ENCODE measurements at regions not wholly inside any gene's neighbourhood (a gene's known extent, or its start where the extent isn't known, plus 50 kb on each side); places are given as distances from the start of the nearest gene placed in this dataset.

DNA sequence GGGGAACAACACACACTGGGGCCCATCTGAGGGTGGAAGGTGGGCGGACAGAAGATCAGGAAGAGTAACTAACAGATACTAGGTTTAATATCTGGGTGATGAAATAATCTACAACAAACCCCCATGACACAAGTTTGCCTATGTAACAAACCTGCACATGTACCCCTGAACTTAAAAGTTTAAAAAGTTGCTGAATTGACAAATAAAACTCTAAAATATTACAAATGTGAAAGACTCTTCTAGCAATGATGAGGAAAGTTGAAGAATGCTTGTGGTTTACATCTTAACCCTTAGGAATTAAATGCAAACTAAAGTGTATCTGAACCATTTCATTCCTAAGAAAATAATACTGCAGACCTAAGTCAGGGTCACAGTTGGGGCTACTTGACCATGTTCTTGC is 525.6 kb upstream of the CAMK1G start:
- Histone ChIP-seq H3K4me2 (replicated peaks; ENCODE audit: extremely low read depth, low read length, poor library complexity, severe bottlenecking) (no peak overlapping the region), H3K27ac (ENCODE audit: low read depth in 1 of 2, low read length in 2 of 2) (no peak overlapping the region), H3K4me3 (replicated peaks in 1 of 3; ENCODE audit: low read depth in 2 of 3, low read length in 3 of 3) (no peak overlapping the region), H2AFZ (ENCODE audit: insufficient read depth, low read depth, low read length, poor library complexity, severe bottlenecking) (no peak overlapping the region), H3K36me3 (replicated peaks in 1 of 2; ENCODE audit: control insufficient read depth in 1 of 2, insufficient read depth in 2 of 2, low read length in 2 of 2) (no peaks in the 10 kb centered on the region), H3K9me3 (replicated peaks in 1 of 2; ENCODE audit: control insufficient read depth in 1 of 2, insufficient read depth in 1 of 2, low read length in 2 of 2) (no peaks in the 10 kb centered on the region), H3K4me1 (ENCODE audit: control insufficient read depth in 1 of 2, insufficient read depth in 2 of 2, low read length in 2 of 2) (no peaks in the 10 kb centered on the region), H3K79me2 (ENCODE audit: insufficient read depth, low read length) (no peaks in the 10 kb centered on the region), H3K9ac (ENCODE audit: insufficient read depth, low read length, poor library complexity, severe bottlenecking) (no peak overlapping the region), H4K20me1 (ENCODE audit: insufficient read depth, low read length) (no peaks in the 10 kb centered on the region), H3K27me3 (ENCODE audit: control insufficient read depth in 2 of 2, insufficient read depth in 2 of 2, low read length in 2 of 2) (no peaks in the 10 kb centered on the region)
- H3K9me3 Mint-ChIP-seq: peaks cover 4 to 20% (median 5%) of the 10 kb centered on the region in 7 donors
- peaks cover 2 to 4% (median 4%) of the 10 kb centered on the region in 3 donors for H3K27me3 Mint-ChIP-seq (ENCODE audit: low read depth in 3 of 3)
- H3K4me3 Mint-ChIP-seq: no peak overlapping the region
- H3K36me3 Mint-ChIP-seq: no peaks in the 10 kb centered on the region
- no CpG with 5 or more reads among the region's 1 CpG for WGBS (ENCODE audit: insufficient coverage)
- TF ChIP-seq, protein P1, sequence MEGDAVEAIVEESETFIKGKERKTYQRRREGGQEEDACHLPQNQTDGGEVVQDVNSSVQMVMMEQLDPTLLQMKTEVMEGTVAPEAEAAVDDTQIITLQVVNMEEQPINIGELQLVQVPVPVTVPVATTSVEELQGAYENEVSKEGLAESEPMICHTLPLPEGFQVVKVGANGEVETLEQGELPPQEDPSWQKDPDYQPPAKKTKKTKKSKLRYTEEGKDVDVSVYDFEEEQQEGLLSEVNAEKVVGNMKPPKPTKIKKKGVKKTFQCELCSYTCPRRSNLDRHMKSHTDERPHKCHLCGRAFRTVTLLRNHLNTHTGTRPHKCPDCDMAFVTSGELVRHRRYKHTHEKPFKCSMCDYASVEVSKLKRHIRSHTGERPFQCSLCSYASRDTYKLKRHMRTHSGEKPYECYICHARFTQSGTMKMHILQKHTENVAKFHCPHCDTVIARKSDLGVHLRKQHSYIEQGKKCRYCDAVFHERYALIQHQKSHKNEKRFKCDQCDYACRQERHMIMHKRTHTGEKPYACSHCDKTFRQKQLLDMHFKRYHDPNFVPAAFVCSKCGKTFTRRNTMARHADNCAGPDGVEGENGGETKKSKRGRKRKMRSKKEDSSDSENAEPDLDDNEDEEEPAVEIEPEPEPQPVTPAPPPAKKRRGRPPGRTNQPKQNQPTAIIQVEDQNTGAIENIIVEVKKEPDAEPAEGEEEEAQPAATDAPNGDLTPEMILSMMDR (IDR thresholded peaks at IDR 0.05): no peak
- no peaks in the 10 kb centered on the region for H3K4me1 Mint-ChIP-seq
- no peak overlapping the region for H3K27ac Mint-ChIP-seq
- no peak for DNase-seq
- intact Hi-C loops (cut with micrococcal nuclease): no loop called here

DNA sequence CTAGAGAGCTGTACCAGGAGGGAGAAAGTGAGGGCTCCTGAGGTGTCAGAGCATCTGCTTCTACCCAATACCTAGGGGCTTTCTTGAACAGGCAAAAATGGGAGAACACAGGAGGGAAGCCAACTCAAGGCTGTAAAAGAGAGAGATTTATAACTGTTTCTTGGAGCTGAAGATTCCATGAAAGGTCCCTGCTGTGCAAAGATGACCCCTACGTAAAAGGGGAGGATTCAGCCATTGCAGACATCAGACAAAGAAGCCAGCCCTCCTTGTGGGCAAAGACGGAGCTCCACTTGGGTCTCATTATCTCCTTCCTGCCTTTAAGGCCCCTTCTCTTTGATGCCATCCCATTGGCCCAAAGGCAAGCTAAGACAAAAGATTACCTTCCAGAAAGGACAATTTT is 524.1 kb upstream of the CAMK1G start:
- H3K36me3 Mint-ChIP-seq: no peaks in the 10 kb centered on the region
- H3K4me2 ChIP-seq (replicated peaks; ENCODE audit: extremely low read depth, low read length, poor library complexity, severe bottlenecking): no peak overlapping the region
- no peak for DNase-seq
- H3K27me3 Mint-ChIP-seq (ENCODE audit: low read depth in 3 of 3): peaks cover 0 to 4% (median 2%) of the 10 kb centered on the region in 3 donors
- no peak overlapping the region for H3K9ac ChIP-seq (ENCODE audit: insufficient read depth, low read length, poor library complexity, severe bottlenecking)
- H3K27ac ChIP-seq (ENCODE audit: low read depth in 1 of 2, low read length in 2 of 2): no peak overlapping the region
- TF ChIP-seq, protein P1 (IDR thresholded peaks at IDR 0.05): no peak
- H4K20me1 ChIP-seq (ENCODE audit: insufficient read depth, low read length): no peaks in the 10 kb centered on the region
- H3K27ac Mint-ChIP-seq: no peak overlapping the region
- peaks cover 0 to 13% (median 4%) of the 10 kb centered on the region in 7 donors for H3K9me3 Mint-ChIP-seq
- no peaks in the 10 kb centered on the region for H3K4me1 Mint-ChIP-seq
- no peak overlapping the region for H3K4me3 Mint-ChIP-seq
- H3K27me3 ChIP-seq (ENCODE audit: control insufficient read depth in 2 of 2, insufficient read depth in 2 of 2, low read length in 2 of 2): no peaks in the 10 kb centered on the region
- H2AFZ ChIP-seq (ENCODE audit: insufficient read depth, low read depth, low read length, poor library complexity, severe bottlenecking): no peak overlapping the region
- H3K9me3 ChIP-seq (replicated peaks in 1 of 2; ENCODE audit: control insufficient read depth in 1 of 2, insufficient read depth in 1 of 2, low read length in 2 of 2): no peaks in the 10 kb centered on the region
- no peak overlapping the region for H3K4me3 ChIP-seq (replicated peaks in 1 of 3; ENCODE audit: low read depth in 2 of 3, low read length in 3 of 3)
- no peaks in the 10 kb centered on the region for H3K79me2 ChIP-seq (ENCODE audit: insufficient read depth, low read length)
- H3K36me3 ChIP-seq (replicated peaks in 1 of 2; ENCODE audit: control insufficient read depth in 1 of 2, insufficient read depth in 2 of 2, low read length in 2 of 2): no peaks in the 10 kb centered on the region
- 87% methylated on average over 2 of the region's 2 CpGs for WGBS (ENCODE audit: insufficient coverage)
- intact Hi-C loops (cut with micrococcal nuclease): no loop called here
- H3K4me1 ChIP-seq (ENCODE audit: control insufficient read depth in 1 of 2, insufficient read depth in 2 of 2, low read length in 2 of 2): no peaks in the 10 kb centered on the region
